ENCODE measurements at regions not wholly inside any gene's neighbourhood (a gene's known extent, or its start where the extent isn't known, plus 50 kb on each side); places are given as distances from the start of the nearest gene placed in this dataset.
"Not testable (repeated sequence)": the region's sequence is repeated elsewhere in the genome, so short reads cannot be mapped to it uniquely, and the experiment has no call there.

GRCh38 chr11:96869207-96869606, 479.4 kb downstream of the JRKL start:
- peaks cover 4% of the 10 kb centered on the region for H3K27me3 Mint-ChIP-seq (ENCODE audit: unreplicated experiment)
- no peak for TF ChIP-seq CTCF (IDR thresholded peaks at IDR 0.05; ENCODE audit: unreplicated experiment)
- H3K27ac Mint-ChIP-seq (ENCODE audit: unreplicated experiment), result no peak overlapping the region
- no peak for DNase-seq (ENCODE audit: low spot score)
- H3K4me1 Mint-ChIP-seq (ENCODE audit: unreplicated experiment), result no peaks in the 10 kb centered on the region
- no peaks in the 10 kb centered on the region for H3K9me3 Mint-ChIP-seq (ENCODE audit: unreplicated experiment)
- no peak overlapping the region for H3K4me3 Mint-ChIP-seq (ENCODE audit: unreplicated experiment)
- no peaks in the 10 kb centered on the region for H3K36me3 Mint-ChIP-seq (ENCODE audit: low read depth, unreplicated experiment)

DNA sequence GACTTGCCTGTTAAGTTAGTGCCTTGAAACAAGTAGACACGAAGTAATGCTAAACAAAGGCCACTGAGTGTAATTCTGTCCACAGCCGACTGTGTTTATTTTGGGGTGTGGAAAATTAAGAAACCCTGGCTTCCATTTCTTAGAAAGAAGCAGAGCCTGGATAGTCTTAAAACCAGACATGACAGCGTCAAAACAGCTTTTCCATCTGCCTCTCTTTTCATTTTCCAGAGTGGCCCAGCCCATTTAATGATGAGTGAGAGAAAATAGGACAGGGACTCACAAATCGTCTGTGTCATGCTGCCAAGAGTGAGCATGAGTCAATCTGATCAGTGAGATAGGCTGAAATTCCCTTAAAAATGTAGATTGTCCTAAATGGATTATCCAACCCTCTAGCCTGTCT, 485.9 kb downstream of the JRKL start:
- Mint-ChIP-seq H3K27ac (ENCODE audit: unreplicated experiment) (no peak overlapping the region), H3K36me3 (ENCODE audit: low read depth, unreplicated experiment) (no peaks in the 10 kb centered on the region), H3K4me1 (ENCODE audit: unreplicated experiment) (no peaks in the 10 kb centered on the region), H3K27me3 (ENCODE audit: unreplicated experiment) (peaks cover 2% of the 10 kb centered on the region), H3K4me3 (ENCODE audit: unreplicated experiment) (no peak overlapping the region), H3K9me3 (ENCODE audit: unreplicated experiment) (no peaks in the 10 kb centered on the region)
- TF ChIP-seq CTCF (IDR thresholded peaks at IDR 0.05; ENCODE audit: unreplicated experiment), result no peak
- DNase-seq (ENCODE audit: low spot score), result no peak

GRCh38 chr11:96878299-96879051, 488.7 kb downstream of the JRKL start:
- Mint-ChIP-seq H3K27me3 (ENCODE audit: unreplicated experiment) (peaks cover 2% of the 10 kb centered on the region), H3K4me3 (ENCODE audit: unreplicated experiment) (no peak overlapping the region), H3K36me3 (ENCODE audit: low read depth, unreplicated experiment) (no peaks in the 10 kb centered on the region)

DNA sequence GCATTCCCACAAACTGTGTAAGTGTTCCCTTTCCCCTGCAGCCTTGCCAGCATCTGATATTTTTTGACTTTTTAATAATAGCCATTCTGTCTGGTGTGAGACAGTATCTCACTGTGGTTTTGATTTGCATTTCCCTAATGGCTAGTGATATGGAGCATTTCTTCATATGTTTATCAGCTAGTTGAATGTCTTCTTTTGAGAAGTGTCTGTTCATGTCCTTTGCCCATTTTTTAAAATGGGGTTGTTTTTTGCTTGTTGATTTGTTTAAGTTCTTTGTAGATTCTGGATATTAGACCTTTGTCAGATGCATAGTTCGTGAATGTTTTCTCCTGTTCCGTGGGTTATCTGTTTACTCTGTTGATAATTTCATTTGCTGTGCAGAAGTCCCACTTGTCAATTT, 492.8 kb downstream of the JRKL start:
- not testable (repeated sequence) for H3K4me3 Mint-ChIP-seq (ENCODE audit: unreplicated experiment); H3K27me3 Mint-ChIP-seq (ENCODE audit: unreplicated experiment); DNase-seq (ENCODE audit: low spot score); H3K27ac Mint-ChIP-seq (ENCODE audit: unreplicated experiment); H3K9me3 Mint-ChIP-seq (ENCODE audit: unreplicated experiment); H3K36me3 Mint-ChIP-seq (ENCODE audit: low read depth, unreplicated experiment); H3K4me1 Mint-ChIP-seq (ENCODE audit: unreplicated experiment)

More at GRCh38 chr11:96878299-96879051, 488.7 kb downstream of the JRKL start:
- DNase-seq (ENCODE audit: low spot score), result no peak
- Mint-ChIP-seq H3K4me1 (ENCODE audit: unreplicated experiment) (no peaks in the 10 kb centered on the region), H3K9me3 (ENCODE audit: unreplicated experiment) (no peaks in the 10 kb centered on the region), H3K27ac (ENCODE audit: unreplicated experiment) (no peak overlapping the region)
- no peak for TF ChIP-seq CTCF (IDR thresholded peaks at IDR 0.05; ENCODE audit: unreplicated experiment)

GRCh38 chr11:96885405-96885804, 495.6 kb downstream of the JRKL start:
- H3K27ac Mint-ChIP-seq (ENCODE audit: unreplicated experiment), result no peak overlapping the region
- H3K4me3 Mint-ChIP-seq (ENCODE audit: unreplicated experiment), result no peak overlapping the region
- no peaks in the 10 kb centered on the region for H3K36me3 Mint-ChIP-seq (ENCODE audit: low read depth, unreplicated experiment)
- H3K4me1 Mint-ChIP-seq (ENCODE audit: unreplicated experiment), result no peaks in the 10 kb centered on the region
- no peaks in the 10 kb centered on the region for H3K27me3 Mint-ChIP-seq (ENCODE audit: unreplicated experiment)
- TF ChIP-seq CTCF (IDR thresholded peaks at IDR 0.05; ENCODE audit: unreplicated experiment), result no peak
- no peaks in the 10 kb centered on the region for H3K9me3 Mint-ChIP-seq (ENCODE audit: unreplicated experiment)
- no peak for DNase-seq (ENCODE audit: low spot score)
